ENCODE measurements at regions not wholly inside any gene's neighbourhood (a gene's known extent, or its start where the extent isn't known, plus 50 kb on each side); places are given as distances from the start of the nearest gene placed in this dataset.
"Not testable (repeated sequence)": the region's sequence is repeated elsewhere in the genome, so short reads cannot be mapped to it uniquely, and the experiment has no call there.

- DNase-seq (ENCODE audit: low read depth, low spot score); H3K9ac ChIP-seq (ENCODE audit: insufficient read length, low read depth); H3K27me3 ChIP-seq (ENCODE audit: insufficient read depth, insufficient read length); H3K36me3 ChIP-seq (ENCODE audit: insufficient read depth, insufficient read length, low read length); H3K4me1 ChIP-seq (ENCODE audit: insufficient read depth, insufficient read length); H3K4me3 ChIP-seq (ENCODE audit: insufficient read length, low read depth); H3K9me3 ChIP-seq (ENCODE audit: insufficient read depth, low read length): not testable (repeated sequence)
These were observed 454.2 kb downstream of the TP53TG3F start for GRCh38 chr16:33913601-33914000.

DNA sequence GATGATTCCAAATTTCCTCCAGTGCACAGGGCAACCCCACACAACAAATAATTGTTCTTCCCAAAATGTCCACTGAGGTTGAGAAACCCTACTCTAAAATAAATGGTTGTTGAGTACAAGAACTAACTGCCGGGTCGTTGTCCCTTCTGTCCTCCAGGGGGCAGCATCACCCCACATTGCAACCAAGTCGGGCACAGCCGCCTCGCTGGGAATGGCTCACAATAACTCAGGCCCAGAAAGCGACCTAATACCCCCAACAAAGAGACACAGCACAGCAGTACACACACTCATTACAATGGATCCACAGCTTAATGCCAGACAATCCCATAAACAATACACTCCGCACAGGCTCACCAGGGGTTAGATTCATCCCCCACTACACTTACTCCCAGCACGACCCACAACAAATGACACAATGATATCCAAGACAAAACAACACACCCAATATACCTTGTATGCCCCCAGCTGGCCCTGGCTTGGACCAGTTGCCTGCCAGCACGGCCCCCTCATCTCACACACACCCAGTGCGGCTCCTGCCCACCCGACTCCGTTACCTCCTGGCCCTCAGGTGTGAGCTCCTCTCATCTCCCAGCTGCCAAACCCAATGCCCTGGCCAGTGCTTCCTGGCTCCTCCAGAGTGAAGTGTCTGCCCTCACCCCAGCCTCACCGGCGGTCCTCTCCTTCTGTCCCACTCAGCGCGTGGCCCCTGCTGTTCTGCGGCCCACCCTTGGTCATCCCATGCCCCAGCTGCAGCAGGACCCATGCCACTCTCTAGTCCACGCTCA is 461.5 kb downstream of the TP53TG3F start:
- not testable (repeated sequence) for H3K4me1 ChIP-seq (ENCODE audit: insufficient read depth, insufficient read length); H3K9me3 ChIP-seq (ENCODE audit: insufficient read depth, low read length); H3K4me3 ChIP-seq (ENCODE audit: insufficient read length, low read depth); DNase-seq (ENCODE audit: low read depth, low spot score); H3K36me3 ChIP-seq (ENCODE audit: insufficient read depth, insufficient read length, low read length); H3K27me3 ChIP-seq (ENCODE audit: insufficient read depth, insufficient read length); H3K9ac ChIP-seq (ENCODE audit: insufficient read length, low read depth)

GRCh38 chr16:33922914-33923313 is 463.5 kb downstream of the TP53TG3F start:
- H3K9ac ChIP-seq (ENCODE audit: insufficient read length, low read depth); H3K36me3 ChIP-seq (ENCODE audit: insufficient read depth, insufficient read length, low read length); DNase-seq (ENCODE audit: low read depth, low spot score); H3K27me3 ChIP-seq (ENCODE audit: insufficient read depth, insufficient read length); H3K4me3 ChIP-seq (ENCODE audit: insufficient read length, low read depth); H3K9me3 ChIP-seq (ENCODE audit: insufficient read depth, low read length); H3K4me1 ChIP-seq (ENCODE audit: insufficient read depth, insufficient read length): not testable (repeated sequence)

- H3K36me3 ChIP-seq (ENCODE audit: insufficient read depth, insufficient read length, low read length); DNase-seq (ENCODE audit: low read depth, low spot score); H3K4me1 ChIP-seq (ENCODE audit: insufficient read depth, insufficient read length); H3K27me3 ChIP-seq (ENCODE audit: insufficient read depth, insufficient read length); H3K4me3 ChIP-seq (ENCODE audit: insufficient read length, low read depth); H3K9me3 ChIP-seq (ENCODE audit: insufficient read depth, low read length); H3K9ac ChIP-seq (ENCODE audit: insufficient read length, low read depth): not testable (repeated sequence)
These were observed 468.6 kb downstream of the TP53TG3F start for GRCh38 chr16:33928026-33928425.

- H3K27me3 ChIP-seq (ENCODE audit: insufficient read depth, insufficient read length); DNase-seq (ENCODE audit: low read depth, low spot score); H3K4me1 ChIP-seq (ENCODE audit: insufficient read depth, insufficient read length); H3K4me3 ChIP-seq (ENCODE audit: insufficient read length, low read depth); H3K9ac ChIP-seq (ENCODE audit: insufficient read length, low read depth); H3K36me3 ChIP-seq (ENCODE audit: insufficient read depth, insufficient read length, low read length); H3K9me3 ChIP-seq (ENCODE audit: insufficient read depth, low read length): not testable (repeated sequence)
These were observed 472.8 kb downstream of the TP53TG3F start for GRCh38 chr16:33932191-33932590.

- not testable (repeated sequence) for H3K4me1 ChIP-seq (ENCODE audit: insufficient read depth, insufficient read length); H3K27me3 ChIP-seq (ENCODE audit: insufficient read depth, insufficient read length); DNase-seq (ENCODE audit: low read depth, low spot score); H3K36me3 ChIP-seq (ENCODE audit: insufficient read depth, insufficient read length, low read length); H3K9ac ChIP-seq (ENCODE audit: insufficient read length, low read depth); H3K4me3 ChIP-seq (ENCODE audit: insufficient read length, low read depth); H3K9me3 ChIP-seq (ENCODE audit: insufficient read depth, low read length)
These were observed 473.6 kb downstream of the TP53TG3F start for GRCh38 chr16:33933039-33933438.

DNA sequence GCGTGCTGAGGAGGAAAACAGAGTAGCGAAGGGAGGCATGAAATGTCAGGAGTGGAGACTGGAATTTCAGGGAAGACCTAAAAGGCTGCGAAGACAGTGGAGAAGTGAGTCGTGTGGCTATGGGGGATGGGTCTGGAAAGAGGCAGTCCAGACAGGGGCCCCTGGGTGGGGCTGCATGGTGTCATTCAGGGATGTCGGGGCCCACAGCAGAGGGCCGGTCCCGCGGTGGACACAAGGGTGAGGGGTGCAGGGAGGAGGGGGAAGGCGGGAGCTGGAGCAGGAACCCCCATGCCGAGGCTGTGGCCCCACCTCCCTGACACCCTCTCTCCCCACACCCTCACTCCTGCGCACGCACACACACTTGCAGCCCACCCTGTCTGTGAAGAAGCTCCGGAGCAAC is 476.4 kb downstream of the TP53TG3F start:
- H3K9ac ChIP-seq (ENCODE audit: insufficient read length, low read depth); H3K36me3 ChIP-seq (ENCODE audit: insufficient read depth, insufficient read length, low read length); H3K27me3 ChIP-seq (ENCODE audit: insufficient read depth, insufficient read length); H3K4me1 ChIP-seq (ENCODE audit: insufficient read depth, insufficient read length); H3K4me3 ChIP-seq (ENCODE audit: insufficient read length, low read depth); DNase-seq (ENCODE audit: low read depth, low spot score); H3K9me3 ChIP-seq (ENCODE audit: insufficient read depth, low read length): not testable (repeated sequence)

- H3K4me1 ChIP-seq (ENCODE audit: insufficient read depth, insufficient read length); H3K9me3 ChIP-seq (ENCODE audit: insufficient read depth, low read length); H3K4me3 ChIP-seq (ENCODE audit: insufficient read length, low read depth); H3K27me3 ChIP-seq (ENCODE audit: insufficient read depth, insufficient read length); DNase-seq (ENCODE audit: low read depth, low spot score); H3K36me3 ChIP-seq (ENCODE audit: insufficient read depth, insufficient read length, low read length); H3K9ac ChIP-seq (ENCODE audit: insufficient read length, low read depth): not testable (repeated sequence)
These were observed 478.7 kb downstream of the TP53TG3F start for GRCh38 chr16:33938097-33938496.

- not testable (repeated sequence) for DNase-seq (ENCODE audit: low read depth, low spot score); H3K27me3 ChIP-seq (ENCODE audit: insufficient read depth, insufficient read length); H3K36me3 ChIP-seq (ENCODE audit: insufficient read depth, insufficient read length, low read length); H3K4me1 ChIP-seq (ENCODE audit: insufficient read depth, insufficient read length); H3K4me3 ChIP-seq (ENCODE audit: insufficient read length, low read depth); H3K9ac ChIP-seq (ENCODE audit: insufficient read length, low read depth); H3K9me3 ChIP-seq (ENCODE audit: insufficient read depth, low read length)
These were observed 502.1 kb downstream of the TP53TG3F start for GRCh38 chr16:33961536-33961935.

DNA sequence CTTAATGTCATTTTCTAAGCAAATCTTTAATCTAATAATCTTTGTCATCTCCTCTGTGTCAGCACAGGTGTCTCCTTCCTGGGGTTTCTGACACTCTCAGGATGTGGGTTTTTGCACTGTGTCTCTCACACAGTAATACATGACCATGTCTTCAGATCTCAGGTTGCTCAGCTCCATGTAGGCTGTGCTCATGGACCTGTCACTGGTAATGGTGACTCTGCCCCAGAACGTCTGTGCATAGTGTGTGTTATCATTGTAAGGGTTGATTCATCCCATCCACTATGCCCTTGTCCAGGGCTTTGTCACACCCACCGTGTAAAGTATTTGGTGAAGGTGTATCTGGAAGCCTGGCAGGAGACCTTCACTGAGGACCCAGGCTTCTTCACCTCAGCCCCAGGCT is 506.1 kb downstream of the TP53TG3F start:
- not testable (repeated sequence) for H3K27me3 ChIP-seq (ENCODE audit: insufficient read depth, insufficient read length); DNase-seq (ENCODE audit: low read depth, low spot score); H3K9me3 ChIP-seq (ENCODE audit: insufficient read depth, low read length); H3K9ac ChIP-seq (ENCODE audit: insufficient read length, low read depth); H3K36me3 ChIP-seq (ENCODE audit: insufficient read depth, insufficient read length, low read length); H3K4me3 ChIP-seq (ENCODE audit: insufficient read length, low read depth); H3K4me1 ChIP-seq (ENCODE audit: insufficient read depth, insufficient read length)

DNA sequence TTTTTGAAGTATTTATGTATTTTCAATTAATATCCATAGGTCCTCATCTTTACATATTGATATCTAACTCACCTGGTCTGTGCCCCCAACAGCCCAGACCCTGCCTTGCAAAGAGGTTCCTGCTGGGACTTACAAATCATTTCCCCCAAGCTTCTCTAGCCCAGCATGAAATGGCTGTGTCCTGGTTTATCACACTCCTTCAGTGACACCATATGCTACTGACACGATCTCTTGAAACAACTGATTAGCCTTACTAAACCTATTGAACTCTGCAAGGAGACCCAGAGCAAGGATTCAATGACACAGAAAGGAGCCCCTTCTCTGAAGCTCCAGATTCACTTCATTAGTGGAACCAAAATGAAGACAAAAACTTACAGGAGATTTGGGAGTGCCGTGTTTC is 507.4 kb downstream of the TP53TG3F start:
- not testable (repeated sequence) for DNase-seq (ENCODE audit: low read depth, low spot score); H3K36me3 ChIP-seq (ENCODE audit: insufficient read depth, insufficient read length, low read length); H3K27me3 ChIP-seq (ENCODE audit: insufficient read depth, insufficient read length); H3K9ac ChIP-seq (ENCODE audit: insufficient read length, low read depth); H3K4me1 ChIP-seq (ENCODE audit: insufficient read depth, insufficient read length); H3K9me3 ChIP-seq (ENCODE audit: insufficient read depth, low read length); H3K4me3 ChIP-seq (ENCODE audit: insufficient read length, low read depth)

DNA sequence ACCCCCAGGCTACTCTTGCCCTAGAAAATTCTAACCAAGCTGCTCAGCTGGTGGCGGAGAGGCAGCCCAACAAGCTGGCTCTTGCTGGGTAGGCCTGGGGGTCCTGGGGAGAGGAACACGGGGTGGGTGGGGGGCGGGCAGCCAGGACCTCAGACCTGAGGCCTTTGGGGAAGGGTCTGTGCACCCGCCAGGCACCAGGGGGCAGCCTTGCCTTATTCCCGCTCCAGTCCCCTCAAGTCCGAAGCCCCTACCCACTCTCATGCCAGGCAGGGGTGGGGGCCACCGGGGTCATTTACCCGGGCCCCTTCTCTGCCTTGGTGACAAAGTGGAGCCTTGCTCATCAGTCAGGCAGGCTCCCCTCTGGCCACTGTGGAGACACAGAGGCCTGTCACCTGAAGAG is 515.1 kb downstream of the TP53TG3F start:
- not testable (repeated sequence) for DNase-seq (ENCODE audit: low read depth, low spot score); H3K27me3 ChIP-seq (ENCODE audit: insufficient read depth, insufficient read length); H3K9me3 ChIP-seq (ENCODE audit: insufficient read depth, low read length); H3K36me3 ChIP-seq (ENCODE audit: insufficient read depth, insufficient read length, low read length); H3K4me3 ChIP-seq (ENCODE audit: insufficient read length, low read depth); H3K4me1 ChIP-seq (ENCODE audit: insufficient read depth, insufficient read length); H3K9ac ChIP-seq (ENCODE audit: insufficient read length, low read depth)

Data from NT2/D1 (cell line).